Ishikawa (cell line): ENCODE measurements at regions not wholly inside any gene's neighbourhood (a gene's known extent, or its start where the extent isn't known, plus 50 kb on each side); places are given as distances from the start of the nearest gene placed in this dataset.

Experiments
- CEBPB ChIP-seq: IDR thresholded peaks from 2 replicates; pipeline ENCODE4 v1.6.1; 2012
- CREB1 ChIP-seq: IDR thresholded peaks from 2 replicates; pipeline ENCODE4 v1.6.1; 2012; ENCODE audit warnings: low read depth
- EGR1 ChIP-seq: IDR thresholded peaks from 2 replicates; pipeline ENCODE4 v1.6.1; 2012
- EP300 ChIP-seq: IDR thresholded peaks from 2 replicates; pipeline ENCODE4 v1.6.1; 2012; ENCODE audit warnings: borderline replicate concordance
- FOXM1 ChIP-seq: IDR thresholded peaks from 2 replicates; pipeline ENCODE4 v1.6.1; 2012; ENCODE audit warnings: low read depth, borderline replicate concordance
- MAX ChIP-seq: IDR thresholded peaks from 2 replicates; pipeline ENCODE4 v1.6.1; 2012
- NFIC ChIP-seq: IDR thresholded peaks from 2 replicates; pipeline ENCODE4 v1.6.1; 2012
- RAD21 ChIP-seq: IDR thresholded peaks from 2 replicates; pipeline ENCODE4 v1.6.1; 2012; ENCODE audit warnings: low read depth
- REST ChIP-seq: IDR thresholded peaks from 2 replicates; pipeline ENCODE4 v1.6.1; 2012; ENCODE audit warnings: low read depth, mild to moderate bottlenecking
- TAF1 ChIP-seq: IDR thresholded peaks from 2 replicates; pipeline ENCODE4 v1.6.1; 2012; ENCODE audit warnings: low read depth, mild to moderate bottlenecking
- TCF12 ChIP-seq: IDR thresholded peaks from 2 replicates; pipeline ENCODE4 v1.6.1; 2012; ENCODE audit warnings: low read depth
- TEAD4 ChIP-seq: IDR thresholded peaks from 2 replicates; pipeline ENCODE4 v1.6.1; 2012
- YY1 ChIP-seq: IDR thresholded peaks from 2 replicates; pipeline ENCODE4 v1.6.1; 2012; ENCODE audit warnings: low read depth
- ZBTB7A ChIP-seq: IDR thresholded peaks from 2 replicates; pipeline ENCODE4 v1.6.1; 2012; ENCODE audit warnings: low read depth
- TF ChIP-seq, protein P1 (sequence below): IDR thresholded peaks from 2 replicates; pipeline ENCODE4 v1.6.1; 2012

GRCh38 chr2:208545403-208546042 lies 138.9 kb downstream of the PTH2R start:
- TF ChIP-seq NFIC, result no peak
- TF ChIP-seq ZBTB7A, result no peak
- TF ChIP-seq REST, result no peak
- no peak for TF ChIP-seq EGR1
- no peak for TF ChIP-seq YY1
- no peak for TF ChIP-seq TAF1
- TF ChIP-seq TEAD4, result no peak
- TF ChIP-seq TCF12, result no peak

- TF ChIP-seq CEBPB (no peak), NFIC (no peak), ZBTB7A (no peak), YY1 (no peak), REST (no peak), CREB1 (no peak), TEAD4 (no peak), EP300 (no peak), FOXM1 (no peak), EGR1 (no peak), TAF1 (no peak), RAD21 (no peak), MAX (no peak), TCF12 (no peak)
- TF ChIP-seq, protein P1, sequence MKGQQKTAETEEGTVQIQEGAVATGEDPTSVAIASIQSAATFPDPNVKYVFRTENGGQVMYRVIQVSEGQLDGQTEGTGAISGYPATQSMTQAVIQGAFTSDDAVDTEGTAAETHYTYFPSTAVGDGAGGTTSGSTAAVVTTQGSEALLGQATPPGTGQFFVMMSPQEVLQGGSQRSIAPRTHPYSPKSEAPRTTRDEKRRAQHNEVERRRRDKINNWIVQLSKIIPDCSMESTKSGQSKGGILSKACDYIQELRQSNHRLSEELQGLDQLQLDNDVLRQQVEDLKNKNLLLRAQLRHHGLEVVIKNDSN, result no peak
Observed at GRCh38 chr2:208546107-208546506, 139.5 kb downstream of the PTH2R start.

- TF ChIP-seq TAF1, result no peak
- no peak for TF ChIP-seq CREB1
- no peak for TF ChIP-seq FOXM1
- no peak for TF ChIP-seq CEBPB
- no peak for TF ChIP-seq REST
- no peak for TF ChIP-seq TCF12
Observed at GRCh38 chr2:208546860-208547650, 140.5 kb downstream of the PTH2R start.

- TF ChIP-seq RAD21 (no peak), CREB1 (no peak), TCF12 (no peak), TEAD4 (no peak), MAX (no peak), TAF1 (no peak), YY1 (no peak), NFIC (no peak), EP300 (no peak), ZBTB7A (no peak), FOXM1 (no peak), CEBPB (no peak), EGR1 (no peak), REST (no peak)
- TF ChIP-seq, protein P1, result no peak
Observed at GRCh38 chr2:208548700-208549099, 142.1 kb downstream of the PTH2R start.
